Right lobe of liver (tissue), 4 donors: ENCODE measurements at regions not wholly inside any gene's neighbourhood (a gene's known extent, or its start where the extent isn't known, plus 50 kb on each side); places are given as distances from the start of the nearest gene placed in this dataset.

Experiments
- CTCF ChIP-seq, 4 donors: fragments of 200-600 bp in 3 of 4; fragments of 450-650 bp in 1 of 4; IDR thresholded peaks; one replicate each; pipeline versions ENCODE4 v1.5.1 to v1.8.0; 2016 to 2022; ENCODE audit warnings: antibody characterized with exemption in 4 of 4, mild to moderate bottlenecking in 2 of 4
- POLR2A ChIP-seq: fragments of 450-650 bp; IDR thresholded peaks from one replicate; pipeline ENCODE4 v1.6.1; 2017; ENCODE audit warnings: antibody characterized with exemption, mild to moderate bottlenecking
- donor health status: DM: no; HTN: no; CAD: no.
- donor health status: DM: no; HTN: no; CAD: no.
- donor health status: DM: no; HTN: yes; CAD: no.

GRCh38 chr3:107241217-107241616, 136.0 kb upstream of the CCDC54 start:
- TF ChIP-seq CTCF (IDR thresholded peaks at IDR 0.05): no peak
- TF ChIP-seq POLR2A: no peak
